Peyer's patch (tissue), 4 donors: ENCODE measurements at regions not wholly inside any gene's neighbourhood (a gene's known extent, or its start where the extent isn't known, plus 50 kb on each side); places are given as distances from the start of the nearest gene placed in this dataset.

Experiments
- CTCF ChIP-seq, 6 experiments: fragments of 450-650 bp in 4 of 6; fragments of 200-600 bp in 2 of 6; sonication (generic) in 1 of 6; IDR thresholded peaks; one replicate each; pipeline ENCODE4 v1.5.1; 2017 to 2019; ENCODE audit warnings: antibody characterized with exemption in 6 of 6, mild to moderate bottlenecking in 3 of 6, moderate library complexity in 1 of 6
- POLR2A ChIP-seq, 2 donors: fragments of 450-650 bp; IDR thresholded peaks; one replicate each; pipeline ENCODE4 v1.5.1; 2017; ENCODE audit warnings: antibody characterized with exemption in 2 of 2, mild to moderate bottlenecking in 2 of 2, moderate library complexity in 2 of 2

GRCh38 chr11:21911061-21911460 is 281.8 kb upstream of the ANO5 start:
- no peak for TF ChIP-seq CTCF (IDR thresholded peaks at IDR 0.05)
- no peak for TF ChIP-seq POLR2A (IDR thresholded peaks at IDR 0.05)
